DOHH2 (cell line): ENCODE measurements at regions not wholly inside any gene's neighbourhood (a gene's known extent, or its start where the extent isn't known, plus 50 kb on each side); places are given as distances from the start of the nearest gene placed in this dataset.

Experiments used
- H3F3A ChIP-seq: fragments of 200-600 bp; sonication (generic), shearing (Covaris generic); 2 replicates; pipeline ENCODE4 v1.6.0; 2016; ENCODE audit warnings: antibody characterized with exemption, mild to moderate bottlenecking; ENCODE audit not compliant: control insufficient read depth, insufficient read depth
- H3K27ac ChIP-seq: fragments of 200-600 bp; sonication (generic); 2 replicates; pipeline ENCODE4 v1.5.1; 2014; ENCODE audit warnings: low read depth, mild to moderate bottlenecking, low read length, moderate library complexity
- H3K27me3 ChIP-seq: fragments of 200-600 bp; sonication (generic); 2 replicates; pipeline ENCODE4 v1.6.1; 2014; ENCODE audit warnings: mild to moderate bottlenecking, low read length, mixed read lengths; ENCODE audit not compliant: control insufficient read depth
- H3K36me3 ChIP-seq: fragments of 200-600 bp; sonication (generic); 2 replicates; pipeline ENCODE4 v1.6.1; 2014; ENCODE audit warnings: mild to moderate bottlenecking, low read length, moderate library complexity, mixed read lengths; ENCODE audit not compliant: control insufficient read depth
- H3K4me1 ChIP-seq: fragments of 200-600 bp; sonication (generic); 2 replicates; pipeline ENCODE4 v1.6.1; 2014; ENCODE audit warnings: mild to moderate bottlenecking, low read length, mixed read lengths; ENCODE audit not compliant: control insufficient read depth
- H3K4me2 ChIP-seq: fragments of 200-600 bp; sonication (generic); 2 replicates; pipeline ENCODE4 v1.6.0; 2014; ENCODE audit warnings: mild to moderate bottlenecking, low read length, moderate library complexity
- H3K4me3 ChIP-seq: fragments of 200-600 bp; sonication (generic); 2 replicates; pipeline ENCODE4 v1.5.1; 2014; ENCODE audit warnings: mild to moderate bottlenecking, low read length, mixed read lengths
- H3K79me2 ChIP-seq: fragments of 200-600 bp; sonication (generic); 2 replicates; pipeline ENCODE4 v1.6.1; 2014; ENCODE audit warnings: mild to moderate bottlenecking, low read length, mixed read lengths; ENCODE audit not compliant: control insufficient read depth
- H3K9me2 ChIP-seq: fragments of 200-600 bp; sonication (generic); replicated peaks from 2 replicates; pipeline ENCODE4 v1.6.1; 2014; ENCODE audit warnings: mild to moderate bottlenecking, low read length, mixed read lengths; ENCODE audit not compliant: control insufficient read depth
- H3K9me3 ChIP-seq: fragments of 200-600 bp; sonication (generic); 2 replicates; pipeline ENCODE4 v1.6.1; 2014; ENCODE audit warnings: antibody characterized with exemption, low read length, mixed read lengths; ENCODE audit not compliant: control insufficient read depth, insufficient read depth
- H4K20me1 ChIP-seq: fragments of 200-600 bp; sonication (generic); 2 replicates; pipeline ENCODE4 v1.6.0; 2014; ENCODE audit warnings: low read depth, mild to moderate bottlenecking, antibody characterized with exemption, low read length, moderate library complexity; ENCODE audit not compliant: control insufficient read depth, insufficient read depth
- EZH2phosphoT487 ChIP-seq: fragments of 200-600 bp; sonication (generic); IDR thresholded peaks from 2 replicates; pipeline ENCODE4 v1.6.1; 2017; ENCODE audit warnings: borderline replicate concordance, mild to moderate bottlenecking, antibody characterized with exemption, low read length, moderate library complexity, mixed read lengths
- TF ChIP-seq, protein P1 (sequence below): fragments of 200-600 bp; sonication (generic); IDR thresholded peaks from one replicate; pipeline ENCODE4 v1.5.1; 2014; ENCODE audit warnings: antibody characterized with exemption, mild to moderate bottlenecking, low read depth, low read length; ENCODE audit not compliant: poor library complexity, severe bottlenecking

DNA sequence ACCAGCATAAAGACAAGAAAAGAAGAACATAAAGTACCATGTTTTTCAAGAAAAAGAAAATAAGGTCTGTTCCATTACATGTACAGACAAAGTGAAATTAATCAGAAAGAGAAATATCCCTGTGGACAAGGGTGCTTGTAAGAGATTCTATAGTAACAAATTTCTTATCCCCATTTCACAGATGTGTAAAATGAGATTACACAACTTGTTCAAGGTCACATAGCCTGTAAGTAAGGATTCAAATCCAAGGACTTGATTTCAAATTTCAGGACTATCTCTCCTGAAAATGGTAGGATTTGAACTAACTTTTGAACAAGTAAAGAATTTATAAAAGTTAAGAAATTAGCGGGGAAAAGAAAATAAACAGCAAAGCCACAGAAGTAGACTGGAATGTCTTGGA lies 248.2 kb upstream of the SLC39A10 start:
- H3F3A ChIP-seq, result no peaks in the 10 kb centered on the region
- TF ChIP-seq, protein P1, sequence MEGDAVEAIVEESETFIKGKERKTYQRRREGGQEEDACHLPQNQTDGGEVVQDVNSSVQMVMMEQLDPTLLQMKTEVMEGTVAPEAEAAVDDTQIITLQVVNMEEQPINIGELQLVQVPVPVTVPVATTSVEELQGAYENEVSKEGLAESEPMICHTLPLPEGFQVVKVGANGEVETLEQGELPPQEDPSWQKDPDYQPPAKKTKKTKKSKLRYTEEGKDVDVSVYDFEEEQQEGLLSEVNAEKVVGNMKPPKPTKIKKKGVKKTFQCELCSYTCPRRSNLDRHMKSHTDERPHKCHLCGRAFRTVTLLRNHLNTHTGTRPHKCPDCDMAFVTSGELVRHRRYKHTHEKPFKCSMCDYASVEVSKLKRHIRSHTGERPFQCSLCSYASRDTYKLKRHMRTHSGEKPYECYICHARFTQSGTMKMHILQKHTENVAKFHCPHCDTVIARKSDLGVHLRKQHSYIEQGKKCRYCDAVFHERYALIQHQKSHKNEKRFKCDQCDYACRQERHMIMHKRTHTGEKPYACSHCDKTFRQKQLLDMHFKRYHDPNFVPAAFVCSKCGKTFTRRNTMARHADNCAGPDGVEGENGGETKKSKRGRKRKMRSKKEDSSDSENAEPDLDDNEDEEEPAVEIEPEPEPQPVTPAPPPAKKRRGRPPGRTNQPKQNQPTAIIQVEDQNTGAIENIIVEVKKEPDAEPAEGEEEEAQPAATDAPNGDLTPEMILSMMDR, result no peak
- TF ChIP-seq EZH2phosphoT487, result no peak
- no peaks in the 10 kb centered on the region for H3K4me1 ChIP-seq
- no peaks in the 10 kb centered on the region for H4K20me1 ChIP-seq
- no peaks in the 10 kb centered on the region for H3K36me3 ChIP-seq
- no peak overlapping the region for H3K27ac ChIP-seq
- no peaks in the 10 kb centered on the region for H3K79me2 ChIP-seq
- H3K4me2 ChIP-seq, result no peak overlapping the region
- H3K27me3 ChIP-seq, result no peaks in the 10 kb centered on the region
- H3K4me3 ChIP-seq, result no peak overlapping the region
- H3K9me3 ChIP-seq, result no peaks in the 10 kb centered on the region
- H3K9me2 ChIP-seq, result no peaks in the 10 kb centered on the region

- Histone ChIP-seq H3K4me3 (no peak overlapping the region), H3K9me3 (no peaks in the 10 kb centered on the region), H3K4me1 (no peaks in the 10 kb centered on the region), H3K36me3 (no peaks in the 10 kb centered on the region), H3K9me2 (no peaks in the 10 kb centered on the region), H4K20me1 (no peaks in the 10 kb centered on the region), H3K27ac (no peak overlapping the region), H3F3A (no peaks in the 10 kb centered on the region), H3K27me3 (no peaks in the 10 kb centered on the region), H3K4me2 (no peak overlapping the region), H3K79me2 (no peaks in the 10 kb centered on the region)
- TF ChIP-seq, protein P1, result no peak
- no peak for TF ChIP-seq EZH2phosphoT487
Measured at GRCh38 chr2:195408196-195408595, 248.8 kb upstream of the SLC39A10 start.

- H3K27me3 ChIP-seq, result no peaks in the 10 kb centered on the region
- no peaks in the 10 kb centered on the region for H3K79me2 ChIP-seq
- no peaks in the 10 kb centered on the region for H3F3A ChIP-seq
- no peaks in the 10 kb centered on the region for H4K20me1 ChIP-seq
- H3K9me3 ChIP-seq, result no peaks in the 10 kb centered on the region
- no peaks in the 10 kb centered on the region for H3K36me3 ChIP-seq
- H3K27ac ChIP-seq, result no peak overlapping the region
- no peaks in the 10 kb centered on the region for H3K9me2 ChIP-seq
- H3K4me1 ChIP-seq, result no peaks in the 10 kb centered on the region
- no peak overlapping the region for H3K4me2 ChIP-seq
- TF ChIP-seq, protein P1, result no peak
- no peak for TF ChIP-seq EZH2phosphoT487
- no peak overlapping the region for H3K4me3 ChIP-seq
Measured at GRCh38 chr2:195407783-195408182, 249.2 kb upstream of the SLC39A10 start.
